Adipocyte (in vitro differentiated cells): ENCODE measurements at regions not wholly inside any gene's neighbourhood (a gene's known extent, or its start where the extent isn't known, plus 50 kb on each side); places are given as distances from the start of the nearest gene placed in this dataset.

Experiments
- DNase-seq: peaks from one replicate; pipeline ENCODE4 v3.0.0-alpha.2; 2015; ENCODE audit warnings: low read depth
- H3K27me3 ChIP-seq: replicated peaks from 2 replicates; pipeline ENCODE4 v1.7.0; 2013; ENCODE audit warnings: mild to moderate bottlenecking, low read length, moderate library complexity; ENCODE audit not compliant: control insufficient read depth, insufficient read depth
- H3K36me3 ChIP-seq: 2 replicates; pipeline ENCODE4 v1.7.0; 2013; ENCODE audit warnings: low read length, mild to moderate bottlenecking, moderate library complexity; ENCODE audit not compliant: control insufficient read depth, insufficient read depth, severe bottlenecking
- H3K4me1 ChIP-seq: 2 replicates; pipeline ENCODE4 v1.7.0; 2013; ENCODE audit warnings: mild to moderate bottlenecking, low read length, moderate library complexity; ENCODE audit not compliant: control insufficient read depth, insufficient read depth
- H3K4me3 ChIP-seq: 2 replicates; pipeline ENCODE4 v1.7.0; 2013; ENCODE audit warnings: mild to moderate bottlenecking, low read length, moderate library complexity
- H3K9ac ChIP-seq: 2 replicates; pipeline ENCODE4 v1.7.0; 2013; ENCODE audit warnings: mild to moderate bottlenecking, low read length, moderate library complexity
- H3K9me3 ChIP-seq: 2 replicates; pipeline ENCODE4 v1.7.0; 2013; ENCODE audit warnings: mild to moderate bottlenecking, low read length, moderate library complexity; ENCODE audit not compliant: control insufficient read depth

- Histone ChIP-seq H3K4me3 (no peak overlapping the region), H3K4me1 (peaks cover 17% of the 10 kb centered on the region), H3K27me3 (peaks cover 6% of the 10 kb centered on the region), H3K9me3 (no peaks in the 10 kb centered on the region), H3K9ac (no peak overlapping the region), H3K36me3 (no peaks in the 10 kb centered on the region)
- DNase-seq = no peak
Measured at GRCh38 chr6:164011321-164011720, 596.8 kb downstream of the QKI start.

GRCh38 chr6:164010441-164011103 is 596.1 kb downstream of the QKI start:
- Histone ChIP-seq H3K36me3 (no peaks in the 10 kb centered on the region), H3K9ac (no peak overlapping the region), H3K4me3 (no peak overlapping the region), H3K27me3 (peaks cover 6% of the 10 kb centered on the region), H3K9me3 (no peaks in the 10 kb centered on the region), H3K4me1 (peaks cover 17% of the 10 kb centered on the region)
- no peak for DNase-seq

- peaks cover 9% of the 10 kb centered on the region for H3K4me1 ChIP-seq
- H3K36me3 ChIP-seq = no peaks in the 10 kb centered on the region
- H3K27me3 ChIP-seq = no peaks in the 10 kb centered on the region
- H3K4me3 ChIP-seq = no peak overlapping the region
- no peak for DNase-seq
- H3K9me3 ChIP-seq = no peaks in the 10 kb centered on the region
- H3K9ac ChIP-seq = no peak overlapping the region
Measured at GRCh38 chr6:164008902-164009301, 594.4 kb downstream of the QKI start.

GRCh38 chr6:164007881-164008280 is 593.4 kb downstream of the QKI start:
- Histone ChIP-seq H3K4me3 (no peak overlapping the region), H3K9ac (no peak overlapping the region), H3K9me3 (no peaks in the 10 kb centered on the region), H3K4me1 (peaks cover 3% of the 10 kb centered on the region), H3K36me3 (no peaks in the 10 kb centered on the region), H3K27me3 (no peaks in the 10 kb centered on the region)
- DNase-seq = no peak

- Histone ChIP-seq H3K36me3 (no peaks in the 10 kb centered on the region), H3K27me3 (no peaks in the 10 kb centered on the region), H3K4me3 (no peak overlapping the region), H3K4me1 (peaks cover 3% of the 10 kb centered on the region), H3K9ac (no peak overlapping the region), H3K9me3 (no peaks in the 10 kb centered on the region)
- DNase-seq = no peak
Measured at GRCh38 chr6:164006459-164006858, 591.9 kb downstream of the QKI start.

GRCh38 chr6:164005004-164005711 is 590.6 kb downstream of the QKI start:
- Histone ChIP-seq H3K27me3 (no peaks in the 10 kb centered on the region), H3K4me3 (no peak overlapping the region), H3K9ac (no peak overlapping the region), H3K9me3 (no peaks in the 10 kb centered on the region), H3K36me3 (no peaks in the 10 kb centered on the region), H3K4me1 (no peaks in the 10 kb centered on the region)
- DNase-seq = no peak

GRCh38 chr6:164000276-164000675 is 585.8 kb downstream of the QKI start:
- no peak for DNase-seq
- Histone ChIP-seq H3K4me1 (peaks cover 4% of the 10 kb centered on the region), H3K4me3 (no peak overlapping the region), H3K36me3 (no peaks in the 10 kb centered on the region), H3K27me3 (no peaks in the 10 kb centered on the region), H3K9me3 (no peaks in the 10 kb centered on the region), H3K9ac (no peak overlapping the region)

GRCh38 chr6:163999475-164000125 is 585.1 kb downstream of the QKI start:
- H3K9ac ChIP-seq = no peak overlapping the region
- H3K27me3 ChIP-seq = no peaks in the 10 kb centered on the region
- H3K36me3 ChIP-seq = no peaks in the 10 kb centered on the region
- DNase-seq = peak; percentile 10
- no peaks in the 10 kb centered on the region for H3K9me3 ChIP-seq
- H3K4me3 ChIP-seq = no peak overlapping the region
- peaks cover 4% of the 10 kb centered on the region for H3K4me1 ChIP-seq

GRCh38 chr6:163998496-163998895 is 584.0 kb downstream of the QKI start:
- Histone ChIP-seq H3K4me3 (no peak overlapping the region), H3K9me3 (no peaks in the 10 kb centered on the region), H3K36me3 (no peaks in the 10 kb centered on the region), H3K4me1 (peaks cover 4% of the 10 kb centered on the region), H3K9ac (no peak overlapping the region), H3K27me3 (no peaks in the 10 kb centered on the region)
- DNase-seq = no peak

- Histone ChIP-seq H3K36me3 (no peaks in the 10 kb centered on the region), H3K27me3 (no peaks in the 10 kb centered on the region), H3K4me3 (no peak overlapping the region), H3K9me3 (no peaks in the 10 kb centered on the region), H3K4me1 (peaks cover 4% of the 10 kb centered on the region), H3K9ac (no peak overlapping the region)
- no peak for DNase-seq
Measured at GRCh38 chr6:163996491-163996890, 582.0 kb downstream of the QKI start.

GRCh38 chr6:163994566-163994965 is 580.0 kb downstream of the QKI start:
- H3K4me3 ChIP-seq = no peak overlapping the region
- no peak for DNase-seq
- no peaks in the 10 kb centered on the region for H3K9me3 ChIP-seq
- H3K4me1 ChIP-seq = peaks cover under 1% of the 10 kb centered on the region
- H3K9ac ChIP-seq = no peak overlapping the region
- H3K36me3 ChIP-seq = no peaks in the 10 kb centered on the region
- H3K27me3 ChIP-seq = no peaks in the 10 kb centered on the region
